ENCODE measurements at regions not wholly inside any gene's neighbourhood (a gene's known extent, or its start where the extent isn't known, plus 50 kb on each side); places are given as distances from the start of the nearest gene placed in this dataset.
"Not testable (repeated sequence)": the region's sequence is repeated elsewhere in the genome, so short reads cannot be mapped to it uniquely, and the experiment has no call there.

DNA sequence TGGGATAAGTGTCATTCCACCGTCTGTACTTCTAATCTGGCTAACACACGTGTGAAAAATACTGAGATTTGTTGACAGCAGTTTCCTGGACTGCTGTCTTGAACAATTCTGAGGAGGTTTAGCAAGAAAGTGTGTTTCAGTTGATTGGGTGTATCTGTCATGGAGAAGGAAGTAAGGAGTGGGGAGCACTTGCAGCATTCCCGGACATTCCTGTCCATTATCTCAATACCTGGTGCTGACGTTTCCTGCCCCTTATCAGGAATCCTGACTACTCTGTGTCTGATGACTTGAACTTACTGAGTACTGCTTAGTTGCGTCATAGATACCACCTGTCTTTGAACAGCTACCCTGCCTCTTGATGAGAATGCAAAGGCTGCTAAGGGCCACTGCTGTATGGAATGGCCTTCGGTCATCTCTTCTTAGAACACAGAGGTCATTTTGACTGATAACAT is 72.0 kb upstream of the VKORC1L1 start:
- Histone ChIP-seq H3K9ac (ENCODE audit: low read depth in 2 of 2, low read length in 2 of 2) (no peak overlapping the region), H3K27ac (no peak overlapping the region), H3K4me3 (no peak overlapping the region), H3K9me3 (no peaks in the 10 kb centered on the region), H3K27me3 (no peaks in the 10 kb centered on the region), H3K36me3 (no peaks in the 10 kb centered on the region), H3K4me1 (no peaks in the 10 kb centered on the region)
- intact Hi-C loops (cut with DNase I): no loop called here
- DNase-seq: no peak
- TF ChIP-seq, protein P1, sequence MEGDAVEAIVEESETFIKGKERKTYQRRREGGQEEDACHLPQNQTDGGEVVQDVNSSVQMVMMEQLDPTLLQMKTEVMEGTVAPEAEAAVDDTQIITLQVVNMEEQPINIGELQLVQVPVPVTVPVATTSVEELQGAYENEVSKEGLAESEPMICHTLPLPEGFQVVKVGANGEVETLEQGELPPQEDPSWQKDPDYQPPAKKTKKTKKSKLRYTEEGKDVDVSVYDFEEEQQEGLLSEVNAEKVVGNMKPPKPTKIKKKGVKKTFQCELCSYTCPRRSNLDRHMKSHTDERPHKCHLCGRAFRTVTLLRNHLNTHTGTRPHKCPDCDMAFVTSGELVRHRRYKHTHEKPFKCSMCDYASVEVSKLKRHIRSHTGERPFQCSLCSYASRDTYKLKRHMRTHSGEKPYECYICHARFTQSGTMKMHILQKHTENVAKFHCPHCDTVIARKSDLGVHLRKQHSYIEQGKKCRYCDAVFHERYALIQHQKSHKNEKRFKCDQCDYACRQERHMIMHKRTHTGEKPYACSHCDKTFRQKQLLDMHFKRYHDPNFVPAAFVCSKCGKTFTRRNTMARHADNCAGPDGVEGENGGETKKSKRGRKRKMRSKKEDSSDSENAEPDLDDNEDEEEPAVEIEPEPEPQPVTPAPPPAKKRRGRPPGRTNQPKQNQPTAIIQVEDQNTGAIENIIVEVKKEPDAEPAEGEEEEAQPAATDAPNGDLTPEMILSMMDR (IDR thresholded peaks at IDR 0.05): no peak

DNA sequence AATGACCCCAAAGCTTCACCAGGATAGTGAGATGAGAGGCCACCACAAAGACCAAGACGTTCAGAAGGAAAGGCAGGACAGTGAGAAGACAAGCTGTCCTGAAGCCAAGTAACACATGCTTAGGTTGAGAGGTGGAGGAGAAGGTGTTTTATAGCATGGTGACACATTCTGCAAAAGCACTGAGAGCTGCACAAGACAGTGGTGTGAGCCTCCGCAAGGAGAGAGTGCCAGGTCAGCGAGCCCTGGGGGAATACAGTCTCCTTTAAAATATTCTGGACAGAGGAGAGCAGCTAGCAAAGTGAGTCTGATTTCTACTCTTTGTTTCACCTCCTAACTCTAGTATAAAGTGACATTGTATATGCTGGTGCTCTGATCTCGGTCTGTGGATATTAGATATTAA is 68.0 kb upstream of the VKORC1L1 start:
- Histone ChIP-seq H3K4me1 (no peaks in the 10 kb centered on the region), H3K9me3 (no peaks in the 10 kb centered on the region), H3K9ac (ENCODE audit: low read depth in 2 of 2, low read length in 2 of 2) (no peak overlapping the region), H3K4me3 (no peak overlapping the region), H3K27ac (no peak overlapping the region), H3K36me3 (no peaks in the 10 kb centered on the region), H3K27me3 (no peaks in the 10 kb centered on the region)
- DNase-seq: no peak
- intact Hi-C loops (cut with DNase I): no loop called here
- TF ChIP-seq, protein P1 (IDR thresholded peaks at IDR 0.05): no peak

DNA sequence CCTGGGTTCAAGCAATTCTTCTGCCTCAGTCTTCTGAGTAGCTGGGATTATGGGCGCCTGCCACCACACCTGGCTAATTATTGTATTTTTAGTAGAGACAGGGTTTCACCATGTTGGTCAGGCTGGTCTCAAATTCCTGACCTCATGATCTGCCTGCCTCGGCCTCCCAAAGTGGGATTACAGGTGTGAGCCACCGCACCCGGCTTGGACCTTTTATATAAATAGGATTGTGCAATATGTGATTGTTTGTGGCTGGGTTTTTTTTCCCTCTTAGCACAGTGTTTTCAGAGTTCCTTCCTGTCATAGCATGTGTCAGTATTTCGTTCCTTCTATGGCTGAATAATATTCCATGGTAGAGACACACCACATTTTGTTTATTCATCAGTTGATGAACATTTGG is 65.8 kb upstream of the VKORC1L1 start:
- H3K27ac ChIP-seq; H3K9me3 ChIP-seq; H3K4me3 ChIP-seq; H3K27me3 ChIP-seq; DNase-seq; H3K36me3 ChIP-seq; H3K9ac ChIP-seq (ENCODE audit: low read depth in 2 of 2, low read length in 2 of 2); intact Hi-C loops (cut with DNase I); H3K4me1 ChIP-seq: not testable (repeated sequence)

DNA sequence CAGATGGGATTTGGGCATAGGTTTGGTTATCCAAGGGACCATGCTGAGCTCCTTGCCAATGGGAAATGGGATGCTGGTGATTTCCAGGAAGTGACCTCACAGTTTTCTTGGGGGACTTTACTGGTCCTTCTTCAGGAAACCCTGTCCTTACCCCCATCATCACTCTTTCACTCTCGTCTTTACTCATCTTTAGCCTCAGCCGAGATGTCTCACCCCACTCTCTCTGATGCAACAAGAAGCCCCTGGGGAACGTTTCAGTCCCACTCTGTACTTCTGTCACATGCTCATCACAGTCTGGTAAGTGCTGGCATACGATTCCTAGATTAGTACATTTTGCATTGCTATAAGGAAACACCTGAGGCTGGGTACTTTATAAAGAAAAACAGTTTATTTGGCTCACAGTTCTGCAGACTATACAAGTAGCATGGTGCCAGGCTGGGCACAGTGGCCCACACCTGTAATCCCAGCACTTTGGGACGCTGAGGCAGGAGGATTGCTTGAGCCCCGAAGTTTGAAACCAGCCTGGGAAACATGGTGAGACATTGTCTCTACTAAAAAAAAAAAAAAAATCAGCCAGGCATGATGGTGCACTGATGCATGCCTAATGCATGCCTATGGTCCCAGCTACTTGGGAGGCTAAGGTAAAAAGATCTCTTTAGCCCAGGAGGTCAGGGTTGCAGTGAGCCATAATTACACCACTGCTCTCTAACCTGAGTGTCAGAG is 63.5 kb upstream of the VKORC1L1 start:
- Histone ChIP-seq H3K36me3 (no peaks in the 10 kb centered on the region), H3K9me3 (no peaks in the 10 kb centered on the region), H3K4me3 (no peak overlapping the region), H3K9ac (ENCODE audit: low read depth in 2 of 2, low read length in 2 of 2) (no peak overlapping the region), H3K27me3 (no peaks in the 10 kb centered on the region), H3K4me1 (no peaks in the 10 kb centered on the region), H3K27ac (no peak overlapping the region)
- intact Hi-C loops (cut with DNase I): no loop called here
- TF ChIP-seq, protein P1 (IDR thresholded peaks at IDR 0.05): no peak
- DNase-seq: no peak

DNA sequence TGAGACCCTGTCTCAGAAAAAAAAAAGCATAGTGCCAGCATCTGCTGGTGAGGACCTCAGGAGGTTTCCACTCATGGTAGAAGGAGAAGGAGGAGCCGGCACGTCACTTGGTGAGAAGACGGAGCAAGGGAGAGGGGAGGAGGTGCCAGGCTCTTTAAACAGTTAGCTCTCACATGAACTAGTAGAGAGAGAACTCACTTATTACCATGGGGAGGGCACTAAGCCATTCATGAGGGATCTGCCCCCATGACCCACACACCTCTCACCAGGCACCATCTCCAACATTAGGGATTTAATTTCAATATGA is 62.9 kb upstream of the VKORC1L1 start:
- TF ChIP-seq, protein P1 (IDR thresholded peaks at IDR 0.05): no peak
- no peak overlapping the region for H3K9ac ChIP-seq (ENCODE audit: low read depth in 2 of 2, low read length in 2 of 2)
- no peak overlapping the region for H3K4me3 ChIP-seq
- no peaks in the 10 kb centered on the region for H3K27me3 ChIP-seq
- intact Hi-C loops (cut with DNase I): no loop called here
- H3K36me3 ChIP-seq: no peaks in the 10 kb centered on the region
- H3K9me3 ChIP-seq: no peaks in the 10 kb centered on the region
- no peak for DNase-seq
- H3K4me1 ChIP-seq: no peaks in the 10 kb centered on the region
- H3K27ac ChIP-seq: no peak overlapping the region

DNA sequence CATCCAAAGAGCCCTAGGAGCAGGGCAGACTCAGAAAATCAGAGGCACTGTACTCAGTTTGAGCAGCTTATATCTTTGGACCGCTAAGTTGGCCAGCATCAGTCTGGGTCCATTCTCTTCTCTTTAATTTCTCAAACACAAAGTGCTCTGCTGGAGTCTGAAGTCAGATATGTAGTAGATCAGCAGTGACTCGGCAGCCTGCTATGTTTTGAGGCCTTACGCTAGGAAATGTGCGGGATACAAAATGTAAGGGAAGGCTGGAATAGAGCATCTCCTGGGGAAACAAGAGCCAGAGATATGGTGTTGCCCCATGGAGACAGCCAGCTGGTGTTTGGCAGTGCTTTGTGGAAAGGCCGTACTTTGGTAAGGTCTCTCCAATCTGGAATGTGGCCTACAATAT is 60.6 kb upstream of the VKORC1L1 start:
- Histone ChIP-seq H3K4me1 (no peaks in the 10 kb centered on the region), H3K27me3 (no peaks in the 10 kb centered on the region), H3K9me3 (no peaks in the 10 kb centered on the region), H3K36me3 (no peaks in the 10 kb centered on the region), H3K9ac (ENCODE audit: low read depth in 2 of 2, low read length in 2 of 2) (no peak overlapping the region), H3K4me3 (no peak overlapping the region), H3K27ac (no peak overlapping the region)
- DNase-seq: no peak
- TF ChIP-seq, protein P1 (IDR thresholded peaks at IDR 0.05): no peak
- intact Hi-C loops (cut with DNase I): no loop called here

DNA sequence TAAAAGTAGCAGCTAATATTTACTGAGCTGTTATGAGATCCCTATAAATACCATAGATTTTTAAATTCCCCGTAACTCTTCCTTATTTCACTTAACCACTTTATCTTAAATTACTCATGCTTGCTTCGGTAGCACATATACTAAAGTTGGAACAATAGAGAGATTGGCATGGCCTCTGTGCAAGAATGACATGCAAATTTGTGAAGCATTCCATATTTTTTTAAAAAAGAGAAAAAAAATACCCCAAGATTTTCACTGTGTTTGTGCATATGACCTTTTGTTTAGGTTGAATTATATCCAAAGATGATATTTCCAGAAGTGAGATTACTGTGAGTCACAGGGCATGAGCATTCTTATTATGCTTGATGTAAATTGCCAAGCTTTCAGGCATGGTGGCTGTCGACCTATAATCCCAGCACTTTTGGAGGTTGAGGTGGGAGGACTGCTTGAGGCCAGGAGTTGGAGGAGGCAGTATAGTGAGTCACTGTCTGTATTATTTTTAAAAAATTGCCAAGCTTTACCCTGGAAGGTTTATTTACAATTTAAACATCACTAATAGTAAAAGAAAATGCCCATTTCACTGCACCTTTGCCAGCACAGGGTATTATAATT is 58.2 kb upstream of the VKORC1L1 start:
- H3K27ac ChIP-seq; H3K9me3 ChIP-seq; H3K36me3 ChIP-seq; DNase-seq; intact Hi-C loops (cut with DNase I); H3K9ac ChIP-seq (ENCODE audit: low read depth in 2 of 2, low read length in 2 of 2); H3K27me3 ChIP-seq; H3K4me3 ChIP-seq; H3K4me1 ChIP-seq: not testable (repeated sequence)

Data from colonic mucosa (tissue), 4 donors.